ENCODE measurements at regions not wholly inside any gene's neighbourhood (a gene's known extent, or its start where the extent isn't known, plus 50 kb on each side); places are given as distances from the start of the nearest gene placed in this dataset.
"Not testable (repeated sequence)": the region's sequence is repeated elsewhere in the genome, so short reads cannot be mapped to it uniquely, and the experiment has no call there.

DNA sequence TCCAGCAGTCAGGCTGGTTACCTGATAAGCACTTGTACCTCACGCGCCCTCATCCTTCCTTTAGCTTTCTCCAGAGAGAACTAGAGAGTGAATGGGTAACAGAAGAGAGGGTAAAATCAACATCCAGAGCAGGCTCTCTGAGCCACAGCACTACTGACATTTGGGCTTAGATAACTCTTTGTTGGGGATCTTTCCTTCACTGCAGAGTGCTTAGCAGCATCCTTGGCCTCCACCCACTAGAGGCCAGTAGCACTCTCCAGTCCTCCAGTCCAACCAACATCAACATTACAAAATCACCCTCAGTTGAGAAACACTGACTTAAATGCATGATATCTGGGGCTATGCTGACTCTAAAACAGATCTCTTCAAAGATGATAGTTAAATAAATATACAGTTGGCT is 220.7 kb downstream of the TACR3 start:
- DNase-seq (ENCODE audit: insufficient read length, low spot score) (no peak), FAIRE-seq (peak; percentile 13)
- TF ChIP-seq POU2F2 (IDR thresholded peaks at IDR 0.05; ENCODE audit: low read depth, low read length) (no peak), POLR2A (IDR thresholded peaks at IDR 0.05; ENCODE audit: low read depth, low read length) (no peak), POLR2AphosphoS5 (IDR thresholded peaks at IDR 0.05; ENCODE audit: low read depth, low read length) (no peak), SPI1 (IDR thresholded peaks at IDR 0.05; ENCODE audit: low read depth, low read length) (no peak), PAX5 (IDR thresholded peaks at IDR 0.05; ENCODE audit: insufficient read depth, low read length, severe bottlenecking) (no peak), TAF1 (IDR thresholded peaks at IDR 0.05; ENCODE audit: low read depth, low read length) (no peak)

GRCh38 chr4:103498161-103499070 is 221.4 kb downstream of the TACR3 start:
- peak; percentile 18 for DNase-seq (ENCODE audit: insufficient read length, low spot score)

GRCh38 chr4:103497692-103498091 is 222.1 kb downstream of the TACR3 start:
- no peak for FAIRE-seq
- no peak for TF ChIP-seq TAF1 (IDR thresholded peaks at IDR 0.05; ENCODE audit: low read depth, low read length)
- no peak for TF ChIP-seq POLR2AphosphoS5 (IDR thresholded peaks at IDR 0.05; ENCODE audit: low read depth, low read length)
- TF ChIP-seq PAX5 (IDR thresholded peaks at IDR 0.05; ENCODE audit: insufficient read depth, low read length, severe bottlenecking): no peak
- no peak for TF ChIP-seq POLR2A (IDR thresholded peaks at IDR 0.05; ENCODE audit: low read depth, low read length)
- TF ChIP-seq SPI1 (IDR thresholded peaks at IDR 0.05; ENCODE audit: low read depth, low read length): no peak
- TF ChIP-seq POU2F2 (IDR thresholded peaks at IDR 0.05; ENCODE audit: low read depth, low read length): no peak
- DNase-seq (ENCODE audit: insufficient read length, low spot score): no peak

More at GRCh38 chr4:103498161-103499070, 221.4 kb downstream of the TACR3 start:
- peak; percentile 96 for FAIRE-seq
- TF ChIP-seq TAF1 (IDR thresholded peaks at IDR 0.05; ENCODE audit: low read depth, low read length): no peak
- TF ChIP-seq POLR2AphosphoS5 (IDR thresholded peaks at IDR 0.05; ENCODE audit: low read depth, low read length): peak; percentile 67; the same call in 1 of the 2 replicates
- TF ChIP-seq POLR2A (IDR thresholded peaks at IDR 0.05; ENCODE audit: low read depth, low read length): no peak
- TF ChIP-seq SPI1 (IDR thresholded peaks at IDR 0.05; ENCODE audit: low read depth, low read length): no peak
- TF ChIP-seq PAX5 (IDR thresholded peaks at IDR 0.05; ENCODE audit: insufficient read depth, low read length, severe bottlenecking): peak; percentile 30
- TF ChIP-seq POU2F2 (IDR thresholded peaks at IDR 0.05; ENCODE audit: low read depth, low read length): peak; percentile 93

DNA sequence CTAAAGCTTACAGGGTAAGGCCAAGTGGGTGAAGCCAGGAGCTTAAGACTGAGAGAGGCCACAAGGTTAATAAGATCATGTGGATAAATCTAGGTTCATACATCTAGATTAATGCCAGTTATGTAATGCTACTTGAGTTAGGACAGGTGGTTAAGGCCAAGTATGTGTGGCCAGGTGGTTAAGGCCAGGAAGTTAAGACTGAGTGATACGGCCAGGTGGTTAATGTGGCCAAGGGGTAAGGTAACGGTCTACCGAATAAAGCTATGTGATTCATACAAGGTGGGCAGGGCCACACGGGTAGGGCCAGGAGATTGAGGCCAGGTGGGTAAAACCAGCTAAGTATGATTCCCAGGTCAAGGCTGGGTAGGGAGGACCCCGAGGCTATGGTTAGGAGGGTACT is 223.0 kb downstream of the TACR3 start:
- FAIRE-seq (peak; percentile 68), DNase-seq (ENCODE audit: insufficient read length, low spot score) (no peak)
- no peak for TF ChIP-seq POU2F2 (IDR thresholded peaks at IDR 0.05; ENCODE audit: low read depth, low read length)
- no peak for TF ChIP-seq POLR2A (IDR thresholded peaks at IDR 0.05; ENCODE audit: low read depth, low read length)
- TF ChIP-seq POLR2AphosphoS5 (IDR thresholded peaks at IDR 0.05; ENCODE audit: low read depth, low read length): no peak
- no peak for TF ChIP-seq TAF1 (IDR thresholded peaks at IDR 0.05; ENCODE audit: low read depth, low read length)
- TF ChIP-seq PAX5 (IDR thresholded peaks at IDR 0.05; ENCODE audit: insufficient read depth, low read length, severe bottlenecking): no peak
- TF ChIP-seq SPI1 (IDR thresholded peaks at IDR 0.05; ENCODE audit: low read depth, low read length): no peak

DNA sequence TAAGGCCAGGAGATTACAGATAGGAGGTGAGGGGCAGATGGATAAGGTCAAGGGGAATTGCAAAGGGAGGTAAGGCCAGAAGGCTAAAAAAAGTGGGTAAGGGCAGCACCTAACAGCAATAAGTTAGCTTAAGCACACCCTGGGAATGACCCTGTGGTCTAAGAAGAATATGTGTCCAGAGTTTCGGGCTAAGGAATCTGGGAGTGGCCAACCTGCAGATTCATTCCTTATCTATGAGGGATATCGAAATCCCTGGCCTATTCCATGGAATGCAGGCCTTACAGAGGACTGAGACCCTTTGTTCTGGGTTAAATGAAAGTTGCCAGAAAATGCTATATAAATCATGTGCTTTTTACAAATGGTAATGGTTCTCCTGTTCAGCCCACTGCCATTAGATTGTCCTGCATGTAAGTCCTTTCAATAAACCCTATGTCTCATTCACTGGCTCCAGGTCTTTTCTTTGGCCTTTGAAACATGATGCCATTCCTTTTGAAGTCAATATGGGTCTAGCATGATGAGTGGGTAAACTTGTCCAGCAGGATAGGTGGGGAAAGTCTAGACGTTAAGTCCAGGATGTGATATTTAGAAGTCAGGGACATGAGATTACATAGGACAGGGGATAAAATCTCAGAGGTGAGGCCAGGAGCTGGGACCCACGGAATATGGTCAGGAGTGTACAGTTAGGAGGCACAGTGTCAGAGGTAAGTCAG is 226.2 kb downstream of the TACR3 start:
- DNase-seq (ENCODE audit: insufficient read length, low spot score) (no peak), FAIRE-seq (no peak)
- TF ChIP-seq POLR2AphosphoS5 (IDR thresholded peaks at IDR 0.05; ENCODE audit: low read depth, low read length): no peak
- no peak for TF ChIP-seq PAX5 (IDR thresholded peaks at IDR 0.05; ENCODE audit: insufficient read depth, low read length, severe bottlenecking)
- no peak for TF ChIP-seq TAF1 (IDR thresholded peaks at IDR 0.05; ENCODE audit: low read depth, low read length)
- TF ChIP-seq SPI1 (IDR thresholded peaks at IDR 0.05; ENCODE audit: low read depth, low read length): no peak
- no peak for TF ChIP-seq POLR2A (IDR thresholded peaks at IDR 0.05; ENCODE audit: low read depth, low read length)
- no peak for TF ChIP-seq POU2F2 (IDR thresholded peaks at IDR 0.05; ENCODE audit: low read depth, low read length)

DNA sequence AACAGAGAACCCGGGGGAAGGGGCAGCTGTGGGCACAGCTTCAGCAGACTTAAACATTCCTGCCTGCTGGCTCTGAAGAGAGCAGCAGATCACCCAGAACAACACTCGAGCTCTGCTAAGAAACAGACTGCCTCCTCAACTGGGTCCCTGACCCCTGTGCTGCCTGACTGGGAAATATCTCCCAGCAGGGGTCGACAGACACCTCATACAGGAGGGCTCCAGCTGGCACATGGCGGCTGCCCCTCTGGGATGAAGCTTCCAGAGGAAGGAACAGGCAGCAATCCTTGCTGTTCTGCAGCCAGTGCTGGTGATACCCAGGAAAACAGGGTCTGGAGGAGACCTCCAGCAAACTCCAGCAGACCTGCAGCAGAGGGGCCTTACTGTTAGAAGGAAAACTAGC is 234.5 kb downstream of the TACR3 start:
- FAIRE-seq; DNase-seq (ENCODE audit: insufficient read length, low spot score): not testable (repeated sequence)

DNA sequence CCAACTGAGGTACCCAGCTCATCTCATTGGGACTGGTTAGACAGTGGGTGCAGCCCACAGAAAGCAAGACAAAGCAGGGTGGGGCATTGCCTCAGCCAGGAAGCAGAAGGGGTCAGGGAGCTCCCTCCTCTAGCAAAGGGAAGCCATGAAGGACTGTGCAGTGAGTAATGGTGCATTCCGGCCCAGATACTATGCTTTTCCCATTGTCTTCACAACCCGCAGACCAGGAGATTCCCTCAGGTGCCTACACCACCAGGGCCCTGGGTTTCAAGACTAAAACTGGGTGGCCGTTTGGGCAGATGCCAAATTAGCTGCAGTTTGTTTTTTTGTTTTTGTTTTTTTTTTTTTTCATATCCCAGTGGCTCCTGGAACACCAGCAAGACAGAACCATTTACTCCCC is 235.3 kb downstream of the TACR3 start:
- DNase-seq (ENCODE audit: insufficient read length, low spot score): no peak
- FAIRE-seq: no peak
- TF ChIP-seq POLR2AphosphoS5 (IDR thresholded peaks at IDR 0.05; ENCODE audit: low read depth, low read length) (no peak), POLR2A (IDR thresholded peaks at IDR 0.05; ENCODE audit: low read depth, low read length) (no peak), SPI1 (IDR thresholded peaks at IDR 0.05; ENCODE audit: low read depth, low read length) (no peak), PAX5 (IDR thresholded peaks at IDR 0.05; ENCODE audit: insufficient read depth, low read length, severe bottlenecking) (no peak), TAF1 (IDR thresholded peaks at IDR 0.05; ENCODE audit: low read depth, low read length) (no peak), POU2F2 (IDR thresholded peaks at IDR 0.05; ENCODE audit: low read depth, low read length) (no peak)

GRCh38 chr4:103482893-103483292 is 236.9 kb downstream of the TACR3 start:
- DNase-seq (ENCODE audit: insufficient read length, low spot score) (no peak), FAIRE-seq (no peak)
- no peak for TF ChIP-seq SPI1 (IDR thresholded peaks at IDR 0.05; ENCODE audit: low read depth, low read length)
- no peak for TF ChIP-seq POU2F2 (IDR thresholded peaks at IDR 0.05; ENCODE audit: low read depth, low read length)
- no peak for TF ChIP-seq POLR2AphosphoS5 (IDR thresholded peaks at IDR 0.05; ENCODE audit: low read depth, low read length)

GRCh38 chr4:103482471-103482870 is 237.3 kb downstream of the TACR3 start:
- no peak for FAIRE-seq
- no peak for TF ChIP-seq POU2F2 (IDR thresholded peaks at IDR 0.05; ENCODE audit: low read depth, low read length)
- no peak for TF ChIP-seq POLR2A (IDR thresholded peaks at IDR 0.05; ENCODE audit: low read depth, low read length)
- TF ChIP-seq PAX5 (IDR thresholded peaks at IDR 0.05; ENCODE audit: insufficient read depth, low read length, severe bottlenecking): no peak
- TF ChIP-seq POLR2AphosphoS5 (IDR thresholded peaks at IDR 0.05; ENCODE audit: low read depth, low read length): no peak
- TF ChIP-seq SPI1 (IDR thresholded peaks at IDR 0.05; ENCODE audit: low read depth, low read length): no peak
- TF ChIP-seq TAF1 (IDR thresholded peaks at IDR 0.05; ENCODE audit: low read depth, low read length): no peak
- DNase-seq (ENCODE audit: insufficient read length, low spot score): no peak

All from GM12891 (cell line).